ENCODE measurements at regions not wholly inside any gene's neighbourhood (a gene's known extent, or its start where the extent isn't known, plus 50 kb on each side); places are given as distances from the start of the nearest gene placed in this dataset.
A peak's percentile ranks its signal among the peaks of the same experiment; 100 is the strongest.

DNA sequence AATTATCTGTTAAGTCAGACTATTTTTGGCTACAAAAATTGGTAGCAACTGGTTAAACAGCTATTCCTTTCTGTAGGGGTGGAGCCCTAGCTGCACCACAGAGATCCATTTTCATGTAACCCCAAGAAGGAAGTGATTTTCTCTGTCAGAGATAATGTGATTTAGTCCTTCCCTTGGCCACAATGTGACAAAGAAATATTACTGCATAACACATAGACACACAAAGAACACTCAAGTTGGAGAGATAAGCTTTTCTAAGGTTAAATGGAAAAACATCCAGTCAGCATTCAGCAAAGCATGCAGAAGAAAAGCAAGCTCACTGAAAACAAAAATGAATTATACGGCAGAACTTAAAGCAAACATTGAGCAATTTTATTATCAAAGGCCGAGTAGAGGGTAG, 227.8 kb upstream of the CDH9 start:
- H3K4me1 ChIP-seq (ENCODE audit: control insufficient read depth, extremely low read depth, insufficient read depth, low read length) = no peaks in the 10 kb centered on the region
- no peak for TF ChIP-seq EZH2 (IDR thresholded peaks at IDR 0.05; ENCODE audit: low read length, missing control alignments)
- TF ChIP-seq, protein P1, sequence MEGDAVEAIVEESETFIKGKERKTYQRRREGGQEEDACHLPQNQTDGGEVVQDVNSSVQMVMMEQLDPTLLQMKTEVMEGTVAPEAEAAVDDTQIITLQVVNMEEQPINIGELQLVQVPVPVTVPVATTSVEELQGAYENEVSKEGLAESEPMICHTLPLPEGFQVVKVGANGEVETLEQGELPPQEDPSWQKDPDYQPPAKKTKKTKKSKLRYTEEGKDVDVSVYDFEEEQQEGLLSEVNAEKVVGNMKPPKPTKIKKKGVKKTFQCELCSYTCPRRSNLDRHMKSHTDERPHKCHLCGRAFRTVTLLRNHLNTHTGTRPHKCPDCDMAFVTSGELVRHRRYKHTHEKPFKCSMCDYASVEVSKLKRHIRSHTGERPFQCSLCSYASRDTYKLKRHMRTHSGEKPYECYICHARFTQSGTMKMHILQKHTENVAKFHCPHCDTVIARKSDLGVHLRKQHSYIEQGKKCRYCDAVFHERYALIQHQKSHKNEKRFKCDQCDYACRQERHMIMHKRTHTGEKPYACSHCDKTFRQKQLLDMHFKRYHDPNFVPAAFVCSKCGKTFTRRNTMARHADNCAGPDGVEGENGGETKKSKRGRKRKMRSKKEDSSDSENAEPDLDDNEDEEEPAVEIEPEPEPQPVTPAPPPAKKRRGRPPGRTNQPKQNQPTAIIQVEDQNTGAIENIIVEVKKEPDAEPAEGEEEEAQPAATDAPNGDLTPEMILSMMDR (conservative IDR thresholded peaks at IDR 0.05 in 1 of 2, IDR thresholded peaks at IDR 0.05 in 1 of 2; ENCODE audit: low read depth in 1 of 2, low read length in 2 of 2) = no peak
- no peak overlapping the region for H3K9ac ChIP-seq (ENCODE audit: insufficient read depth, low read length)
- H4K20me1 ChIP-seq (ENCODE audit: control insufficient read depth, extremely low read depth, insufficient read depth, low read length) = no peaks in the 10 kb centered on the region
- H3K27me3 ChIP-seq (ENCODE audit: control insufficient read depth, insufficient read depth, low read length) = no peaks in the 10 kb centered on the region
- H3K27ac ChIP-seq (ENCODE audit: insufficient read depth, low read length) = no peak overlapping the region
- no peak overlapping the region for H2AFZ ChIP-seq (ENCODE audit: low read length)
- peak; percentile 28 to 72 for DNase-seq (ENCODE audit: low read depth in 2 of 2)
- H3K4me3 ChIP-seq (replicated peaks in 1 of 4; ENCODE audit: control extremely low read depth in 1 of 4, insufficient read depth in 1 of 4, low read depth in 3 of 4, low read length in 4 of 4) = no peak overlapping the region
- H3K79me2 ChIP-seq (ENCODE audit: control insufficient read depth, insufficient read depth, low read length) = no peaks in the 10 kb centered on the region
- H3K9me3 ChIP-seq (ENCODE audit: control insufficient read depth, insufficient read depth, low read depth, low read length) = no peaks in the 10 kb centered on the region
- H3K4me2 ChIP-seq (ENCODE audit: extremely low read depth, insufficient read depth, low read length) = no peak overlapping the region
- no peaks in the 10 kb centered on the region for H3K36me3 ChIP-seq (ENCODE audit: control insufficient read depth, insufficient read depth, low read length)

DNA sequence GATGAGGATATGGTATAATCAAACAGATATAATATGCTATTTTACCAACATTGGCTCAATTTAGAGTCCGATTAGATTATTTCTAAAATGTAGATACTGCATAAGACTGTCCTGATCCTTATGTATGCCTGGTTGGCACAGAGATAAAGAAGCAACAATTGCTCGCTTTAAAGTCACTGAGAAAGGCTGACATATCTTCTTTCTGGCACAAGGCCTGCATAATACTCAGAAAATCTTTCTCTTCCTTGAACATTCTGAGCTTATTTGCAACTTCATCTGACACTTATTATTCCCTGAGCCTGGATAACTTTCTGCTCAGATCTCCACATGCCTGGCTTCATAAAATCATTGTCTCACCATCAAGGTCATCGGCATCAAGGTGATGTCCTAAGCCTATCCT, 219.3 kb upstream of the CDH9 start:
- Histone ChIP-seq H3K9ac (ENCODE audit: insufficient read depth, low read length) (no peak overlapping the region), H3K36me3 (ENCODE audit: control insufficient read depth, insufficient read depth, low read length) (no peaks in the 10 kb centered on the region), H3K4me2 (ENCODE audit: extremely low read depth, insufficient read depth, low read length) (no peak overlapping the region), H2AFZ (ENCODE audit: low read length) (no peak overlapping the region), H3K4me1 (ENCODE audit: control insufficient read depth, extremely low read depth, insufficient read depth, low read length) (no peaks in the 10 kb centered on the region), H3K9me3 (ENCODE audit: control insufficient read depth, insufficient read depth, low read depth, low read length) (no peaks in the 10 kb centered on the region), H4K20me1 (ENCODE audit: control insufficient read depth, extremely low read depth, insufficient read depth, low read length) (no peaks in the 10 kb centered on the region), H3K27me3 (ENCODE audit: control insufficient read depth, insufficient read depth, low read length) (no peaks in the 10 kb centered on the region), H3K4me3 (replicated peaks in 1 of 4; ENCODE audit: control extremely low read depth in 1 of 4, insufficient read depth in 1 of 4, low read depth in 3 of 4, low read length in 4 of 4) (no peak overlapping the region), H3K27ac (ENCODE audit: insufficient read depth, low read length) (no peak overlapping the region), H3K79me2 (ENCODE audit: control insufficient read depth, insufficient read depth, low read length) (no peaks in the 10 kb centered on the region)
- TF ChIP-seq, protein P1 (conservative IDR thresholded peaks at IDR 0.05 in 1 of 2, IDR thresholded peaks at IDR 0.05 in 1 of 2; ENCODE audit: low read depth in 1 of 2, low read length in 2 of 2) = no peak
- no peak for TF ChIP-seq EZH2 (IDR thresholded peaks at IDR 0.05; ENCODE audit: low read length, missing control alignments)
- no peak for DNase-seq (ENCODE audit: low read depth in 2 of 2)

DNA sequence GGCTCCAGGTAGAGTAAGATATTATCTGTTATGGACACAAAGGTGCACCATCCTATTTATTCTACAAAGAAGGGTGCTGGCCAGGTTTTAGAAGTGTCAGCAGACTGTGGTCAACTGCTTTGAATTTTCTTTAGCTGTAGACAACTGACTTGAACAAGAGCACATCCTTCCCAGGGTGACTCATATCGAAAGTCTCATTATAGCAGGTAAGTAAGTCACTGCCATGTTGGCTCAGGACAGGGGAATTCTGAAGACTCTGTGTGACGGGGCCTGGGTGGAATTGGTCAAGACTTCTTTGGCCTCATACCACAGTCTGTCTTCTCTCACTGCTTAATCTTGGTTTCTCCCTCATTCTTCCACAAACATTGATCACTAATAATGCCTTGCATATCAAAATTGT, 214.5 kb upstream of the CDH9 start:
- no peaks in the 10 kb centered on the region for H3K9me3 ChIP-seq (ENCODE audit: control insufficient read depth, insufficient read depth, low read depth, low read length)
- TF ChIP-seq, protein P1 (conservative IDR thresholded peaks at IDR 0.05 in 1 of 2, IDR thresholded peaks at IDR 0.05 in 1 of 2; ENCODE audit: low read depth in 1 of 2, low read length in 2 of 2) = no peak
- TF ChIP-seq EZH2 (IDR thresholded peaks at IDR 0.05; ENCODE audit: low read length, missing control alignments) = no peak
- no peak overlapping the region for H3K4me3 ChIP-seq (replicated peaks in 1 of 4; ENCODE audit: control extremely low read depth in 1 of 4, insufficient read depth in 1 of 4, low read depth in 3 of 4, low read length in 4 of 4)
- no peaks in the 10 kb centered on the region for H4K20me1 ChIP-seq (ENCODE audit: control insufficient read depth, extremely low read depth, insufficient read depth, low read length)
- no peak overlapping the region for H3K4me2 ChIP-seq (ENCODE audit: extremely low read depth, insufficient read depth, low read length)
- H2AFZ ChIP-seq (ENCODE audit: low read length) = no peak overlapping the region
- H3K4me1 ChIP-seq (ENCODE audit: control insufficient read depth, extremely low read depth, insufficient read depth, low read length) = no peaks in the 10 kb centered on the region
- no peaks in the 10 kb centered on the region for H3K27me3 ChIP-seq (ENCODE audit: control insufficient read depth, insufficient read depth, low read length)
- H3K36me3 ChIP-seq (ENCODE audit: control insufficient read depth, insufficient read depth, low read length) = no peaks in the 10 kb centered on the region
- no peaks in the 10 kb centered on the region for H3K79me2 ChIP-seq (ENCODE audit: control insufficient read depth, insufficient read depth, low read length)
- no peak overlapping the region for H3K9ac ChIP-seq (ENCODE audit: insufficient read depth, low read length)
- peak in 1 of 2 donors; percentile 3 for DNase-seq (ENCODE audit: low read depth in 2 of 2)
- no peak overlapping the region for H3K27ac ChIP-seq (ENCODE audit: insufficient read depth, low read length)

Data from fibroblast of lung (primary cell).